ENCODE measurements at regions not wholly inside any gene's neighbourhood (a gene's known extent, or its start where the extent isn't known, plus 50 kb on each side); places are given as distances from the start of the nearest gene placed in this dataset.

- DNase-seq = no peak
Measured at GRCh38 chr18:61609131-61609530, 275.9 kb downstream of the CDH20 start.

GRCh38 chr18:61608316-61608715 lies 275.1 kb downstream of the CDH20 start:
- DNase-seq = no peak

DNA sequence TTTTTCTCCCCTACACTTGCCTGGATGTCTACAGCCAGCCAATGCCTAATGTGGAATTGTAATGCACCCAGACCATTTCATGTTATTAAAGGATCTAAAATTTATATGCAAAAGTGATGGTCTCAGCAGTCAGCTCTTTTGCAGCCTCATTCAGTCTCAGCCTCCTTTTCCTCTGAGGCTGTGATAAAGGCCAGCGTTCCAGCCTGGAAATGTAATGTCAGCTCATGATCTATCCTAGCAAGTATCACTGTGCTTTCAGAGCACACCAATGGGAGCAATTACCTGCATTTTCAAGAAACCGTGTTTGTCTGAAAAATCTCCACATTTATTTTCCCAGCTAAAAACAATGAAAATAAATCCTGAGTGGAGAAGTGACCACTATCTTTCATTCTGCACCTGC lies 274.6 kb downstream of the CDH20 start:
- no peak for DNase-seq

DNA sequence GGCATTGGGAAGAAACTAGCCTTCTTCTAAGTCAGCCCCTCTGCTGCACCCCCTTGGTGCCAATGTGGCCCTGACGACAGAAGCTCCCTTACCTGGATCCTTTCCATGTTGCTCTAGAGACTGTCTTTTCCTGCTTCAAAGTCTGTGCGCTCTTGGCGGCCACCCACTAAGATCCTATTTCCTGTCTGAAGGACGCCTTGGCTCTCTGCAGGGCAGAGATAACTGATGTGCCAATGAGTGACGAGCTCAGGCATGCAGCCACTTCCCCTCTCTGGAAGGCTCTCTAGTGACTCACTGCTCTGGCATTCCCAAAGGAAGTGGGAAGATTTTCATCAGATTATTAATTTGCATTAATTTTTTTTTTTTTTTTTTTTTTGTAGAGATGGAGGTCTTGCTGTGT lies 273.5 kb downstream of the CDH20 start:
- DNase-seq = peak; percentile 52 to 54

GRCh38 chr18:61606068-61606660 lies 272.9 kb downstream of the CDH20 start:
- DNase-seq = no peak

GRCh38 chr18:61605376-61606067 lies 272.3 kb downstream of the CDH20 start:
- no peak for DNase-seq

Measured in inflammatory macrophage treated with lipopolysaccharide for 1 hour (primary cell).